ENCODE measurements at regions not wholly inside any gene's neighbourhood (a gene's known extent, or its start where the extent isn't known, plus 50 kb on each side); places are given as distances from the start of the nearest gene placed in this dataset.

GRCh38 chr1:166221316-166221715 is 54.5 kb upstream of the FAM78B start:
- TF ChIP-seq CTCF (IDR thresholded peaks at IDR 0.05; ENCODE audit: low read depth, low read length, missing control alignments) = no peak
- no peak for DNase-seq (ENCODE audit: low read depth)
- H3K4me3 ChIP-seq (ENCODE audit: low read depth, low read length) = no peak overlapping the region
- in situ Hi-C loops (cut with HindIII; ENCODE audit: low sequenced_read_pairs) = no loop called here

GRCh38 chr1:166233750-166234366 is 67.1 kb upstream of the FAM78B start:
- in situ Hi-C loops (cut with HindIII; ENCODE audit: low sequenced_read_pairs) = no loop called here
- no peak overlapping the region for H3K4me3 ChIP-seq (ENCODE audit: low read depth, low read length)
- DNase-seq (ENCODE audit: low read depth) = no peak
- no peak for TF ChIP-seq CTCF (IDR thresholded peaks at IDR 0.05; ENCODE audit: low read depth, low read length, missing control alignments)

GRCh38 chr1:166235728-166236127 is 68.9 kb upstream of the FAM78B start:
- no peak overlapping the region for H3K4me3 ChIP-seq (ENCODE audit: low read depth, low read length)
- DNase-seq (ENCODE audit: low read depth) = no peak
- in situ Hi-C loops (cut with HindIII; ENCODE audit: low sequenced_read_pairs) = no loop called here
- no peak for TF ChIP-seq CTCF (IDR thresholded peaks at IDR 0.05; ENCODE audit: low read depth, low read length, missing control alignments)

GRCh38 chr1:166237675-166238074 is 70.9 kb upstream of the FAM78B start:
- no peak for DNase-seq (ENCODE audit: low read depth)
- no peak overlapping the region for H3K4me3 ChIP-seq (ENCODE audit: low read depth, low read length)
- in situ Hi-C loops (cut with HindIII; ENCODE audit: low sequenced_read_pairs) = no loop called here
- TF ChIP-seq CTCF (IDR thresholded peaks at IDR 0.05; ENCODE audit: low read depth, low read length, missing control alignments) = no peak

- in situ Hi-C loops (cut with HindIII; ENCODE audit: low sequenced_read_pairs) = no loop called here
- TF ChIP-seq CTCF (IDR thresholded peaks at IDR 0.05; ENCODE audit: low read depth, low read length, missing control alignments) = no peak
Measured at GRCh38 chr1:166253076-166253779, 86.4 kb upstream of the FAM78B start.

GRCh38 chr1:166258017-166258416 is 91.2 kb upstream of the FAM78B start:
- no peak overlapping the region for H3K4me3 ChIP-seq (ENCODE audit: low read depth, low read length)
- no peak for TF ChIP-seq CTCF (IDR thresholded peaks at IDR 0.05; ENCODE audit: low read depth, low read length, missing control alignments)
- no peak for DNase-seq (ENCODE audit: low read depth)
- in situ Hi-C loops (cut with HindIII; ENCODE audit: low sequenced_read_pairs) = no loop called here

More at GRCh38 chr1:166253076-166253779, 86.4 kb upstream of the FAM78B start:
- H3K4me3 ChIP-seq (ENCODE audit: low read depth, low read length) = no peak overlapping the region
- no peak for DNase-seq (ENCODE audit: low read depth)
